Fibroblast of villous mesenchyme (primary cell): ENCODE measurements at regions not wholly inside any gene's neighbourhood (a gene's known extent, or its start where the extent isn't known, plus 50 kb on each side); places are given as distances from the start of the nearest gene placed in this dataset.

Experiments
- DNase-seq: peaks from one replicate; pipeline ENCODE4 v3.0.0-alpha.2; 2010; ENCODE audit warnings: low read depth
- H3K4me3 ChIP-seq: 2 replicates; pipeline ENCODE4 v1.5.1; 2011; ENCODE audit warnings: low read depth, mild to moderate bottlenecking, low read length
- TF ChIP-seq, protein P1 (sequence below): IDR thresholded peaks from 2 replicates; pipeline ENCODE4 v1.5.1; 2012; ENCODE audit warnings: low read depth, mild to moderate bottlenecking, low read length; ENCODE audit not compliant: insufficient read depth

- TF ChIP-seq, protein P1, sequence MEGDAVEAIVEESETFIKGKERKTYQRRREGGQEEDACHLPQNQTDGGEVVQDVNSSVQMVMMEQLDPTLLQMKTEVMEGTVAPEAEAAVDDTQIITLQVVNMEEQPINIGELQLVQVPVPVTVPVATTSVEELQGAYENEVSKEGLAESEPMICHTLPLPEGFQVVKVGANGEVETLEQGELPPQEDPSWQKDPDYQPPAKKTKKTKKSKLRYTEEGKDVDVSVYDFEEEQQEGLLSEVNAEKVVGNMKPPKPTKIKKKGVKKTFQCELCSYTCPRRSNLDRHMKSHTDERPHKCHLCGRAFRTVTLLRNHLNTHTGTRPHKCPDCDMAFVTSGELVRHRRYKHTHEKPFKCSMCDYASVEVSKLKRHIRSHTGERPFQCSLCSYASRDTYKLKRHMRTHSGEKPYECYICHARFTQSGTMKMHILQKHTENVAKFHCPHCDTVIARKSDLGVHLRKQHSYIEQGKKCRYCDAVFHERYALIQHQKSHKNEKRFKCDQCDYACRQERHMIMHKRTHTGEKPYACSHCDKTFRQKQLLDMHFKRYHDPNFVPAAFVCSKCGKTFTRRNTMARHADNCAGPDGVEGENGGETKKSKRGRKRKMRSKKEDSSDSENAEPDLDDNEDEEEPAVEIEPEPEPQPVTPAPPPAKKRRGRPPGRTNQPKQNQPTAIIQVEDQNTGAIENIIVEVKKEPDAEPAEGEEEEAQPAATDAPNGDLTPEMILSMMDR: no peak
- DNase-seq: no peak
- no peak overlapping the region for H3K4me3 ChIP-seq
Observed at GRCh38 chr5:141783947-141784296, 94.3 kb downstream of the PCDH1 start.

DNA sequence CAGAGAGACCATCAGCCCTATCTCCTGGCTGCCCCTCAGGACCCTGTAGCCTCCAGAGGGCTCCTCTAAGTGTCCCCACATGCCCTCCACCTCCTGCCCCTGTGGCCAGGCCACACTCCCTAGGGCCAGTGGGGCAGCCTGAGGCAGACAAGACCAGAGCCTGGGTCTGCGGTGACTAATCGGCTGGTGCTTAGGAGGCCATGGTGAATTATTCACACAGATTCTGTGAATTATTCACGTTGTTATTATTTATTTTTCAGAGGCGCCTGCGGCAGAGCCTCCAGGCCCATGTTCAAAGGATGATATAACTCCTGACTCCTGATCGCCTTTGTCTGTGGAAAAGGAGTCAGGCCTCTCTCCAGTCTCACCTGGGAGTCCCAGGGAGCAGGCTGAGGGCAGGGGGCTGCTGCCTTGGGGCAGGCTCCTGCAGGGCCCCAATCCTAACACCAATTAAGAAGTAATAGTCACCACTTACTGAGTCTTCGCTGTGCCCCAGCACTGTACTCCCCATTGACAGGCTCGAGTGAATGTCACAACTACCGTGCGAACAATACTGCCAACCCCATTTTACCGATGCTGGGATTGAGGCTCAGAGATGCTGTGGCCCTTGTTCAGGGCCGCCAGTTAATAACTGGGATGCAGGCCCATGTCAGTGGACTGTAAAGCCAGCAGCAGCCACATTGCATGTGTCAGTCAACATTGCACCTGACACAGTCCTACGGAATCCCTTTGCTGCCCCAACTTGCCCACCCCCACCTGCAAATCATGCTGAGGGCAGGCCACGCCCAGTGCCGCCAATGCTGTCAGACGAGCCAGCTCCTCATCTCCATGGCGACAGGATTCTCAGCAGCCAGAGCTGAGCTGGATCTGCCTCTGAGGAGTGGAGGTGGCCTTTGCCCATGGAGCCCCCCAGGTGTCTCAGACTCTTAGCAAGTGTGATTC lies 94.9 kb downstream of the PCDH1 start:
- TF ChIP-seq, protein P1: no peak
- DNase-seq: no peak
- H3K4me3 ChIP-seq: no peak overlapping the region

DNA sequence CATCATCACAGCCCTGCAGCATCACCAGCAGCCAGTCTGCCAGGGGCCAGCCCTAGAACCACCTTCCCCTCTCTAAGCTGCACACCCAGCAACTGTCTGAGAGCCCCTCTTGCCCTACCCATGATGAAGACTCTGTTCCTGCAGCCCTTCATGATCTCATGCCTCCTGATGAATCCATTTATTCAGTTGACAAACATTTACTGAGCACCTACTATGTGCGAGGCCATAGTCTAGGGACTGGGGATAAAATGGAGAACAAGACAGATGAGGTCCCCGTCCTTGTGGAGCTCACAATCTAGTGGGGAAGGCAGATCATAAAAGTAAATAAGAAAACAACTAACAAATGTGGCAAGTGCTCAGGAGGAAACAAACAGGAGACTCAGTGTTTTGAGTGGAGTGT lies 96.3 kb downstream of the PCDH1 start:
- no peak for DNase-seq
- TF ChIP-seq, protein P1: no peak
- no peak overlapping the region for H3K4me3 ChIP-seq

- no peak overlapping the region for H3K4me3 ChIP-seq
- DNase-seq: no peak
- TF ChIP-seq, protein P1: no peak
Observed at GRCh38 chr5:141780952-141781781, 97.0 kb downstream of the PCDH1 start.

DNA sequence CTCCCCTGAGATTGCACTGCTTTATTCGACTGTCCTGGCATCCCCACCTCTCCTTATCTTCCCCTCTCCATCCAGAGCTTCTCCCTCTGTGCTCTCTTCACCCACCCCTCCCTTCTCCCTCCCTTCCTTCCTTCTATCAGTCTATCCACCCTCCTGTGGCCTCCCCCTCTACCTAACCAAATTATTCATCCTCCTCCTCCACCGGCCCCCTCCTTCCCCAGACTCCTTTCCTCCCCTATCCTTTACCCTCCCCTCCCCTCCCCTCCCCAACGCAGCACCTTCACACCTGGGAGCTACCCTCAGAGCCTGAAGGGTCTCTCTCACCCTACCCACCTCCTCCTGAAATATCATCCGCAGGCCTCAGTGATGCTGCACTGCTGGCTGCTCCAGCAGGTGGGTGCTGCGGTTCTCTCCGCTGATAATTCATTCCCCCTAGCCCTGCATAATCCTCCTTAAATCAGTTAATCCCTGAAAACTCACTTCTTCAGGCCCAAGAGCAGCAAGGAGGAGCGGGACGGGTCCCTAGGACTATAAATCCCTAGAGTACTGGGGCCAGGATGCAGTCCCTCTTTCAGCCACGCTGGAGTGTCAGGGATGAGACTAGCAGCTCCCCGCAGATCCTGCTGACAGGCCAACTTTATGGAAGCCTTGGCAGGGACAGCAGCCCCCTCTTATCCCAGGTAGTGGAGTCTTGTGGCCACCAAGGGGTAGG lies 97.8 kb downstream of the PCDH1 start:
- H3K4me3 ChIP-seq: no peak overlapping the region
- TF ChIP-seq, protein P1: no peak
- no peak for DNase-seq

- DNase-seq: no peak
- H3K4me3 ChIP-seq: no peak overlapping the region
Observed at GRCh38 chr5:141779503-141779973, 97.5 kb upstream of the ARAP3 start.

More at GRCh38 chr5:141779503-141779973, 97.5 kb upstream of the ARAP3 start:
- TF ChIP-seq, protein P1: no peak
